PFSK-1 (cell line): ENCODE measurements at regions not wholly inside any gene's neighbourhood (a gene's known extent, or its start where the extent isn't known, plus 50 kb on each side); places are given as distances from the start of the nearest gene placed in this dataset.

Experiments used
- FOXP2 ChIP-seq: optimal IDR thresholded peaks from 2 replicates; pipeline ENCODE3; 2011; ENCODE audit warnings: borderline replicate concordance, control low read depth, inconsistent platforms; ENCODE audit not compliant: insufficient read depth; ENCODE audit errors: extremely low read length, extremely low read depth
- POLR2AphosphoS5 ChIP-seq: IDR thresholded peaks from 2 replicates; pipeline ENCODE4 v1.6.1; 2012; ENCODE audit warnings: low read depth, mild to moderate bottlenecking, control low read depth, low read length, moderate library complexity
- SIN3A ChIP-seq: IDR thresholded peaks from 2 replicates; pipeline ENCODE4 v1.6.1; 2012; ENCODE audit warnings: mild to moderate bottlenecking, low read length, moderate library complexity, borderline replicate concordance; ENCODE audit not compliant: insufficient read depth
- TAF1 ChIP-seq: IDR thresholded peaks from 2 replicates; pipeline ENCODE4 v1.6.1; 2012; ENCODE audit warnings: low read length, control low read depth, borderline replicate concordance; ENCODE audit not compliant: insufficient read depth
- TF ChIP-seq, protein P1 (sequence below), 2 experiments: IDR thresholded peaks; 2 replicates each; pipeline versions ENCODE4 v1.6.1 to v1.8.0; 2011 to 2012; ENCODE audit warnings: low read depth in 2 of 2, low read length in 2 of 2, control low read depth in 1 of 2, inconsistent platforms in 1 of 2, mild to moderate bottlenecking in 1 of 2, moderate library complexity in 1 of 2; ENCODE audit not compliant: insufficient read depth in 1 of 2

- TF ChIP-seq FOXP2: no peak
- TF ChIP-seq POLR2AphosphoS5: no peak
- TF ChIP-seq SIN3A: no peak
- TF ChIP-seq, protein P1, sequence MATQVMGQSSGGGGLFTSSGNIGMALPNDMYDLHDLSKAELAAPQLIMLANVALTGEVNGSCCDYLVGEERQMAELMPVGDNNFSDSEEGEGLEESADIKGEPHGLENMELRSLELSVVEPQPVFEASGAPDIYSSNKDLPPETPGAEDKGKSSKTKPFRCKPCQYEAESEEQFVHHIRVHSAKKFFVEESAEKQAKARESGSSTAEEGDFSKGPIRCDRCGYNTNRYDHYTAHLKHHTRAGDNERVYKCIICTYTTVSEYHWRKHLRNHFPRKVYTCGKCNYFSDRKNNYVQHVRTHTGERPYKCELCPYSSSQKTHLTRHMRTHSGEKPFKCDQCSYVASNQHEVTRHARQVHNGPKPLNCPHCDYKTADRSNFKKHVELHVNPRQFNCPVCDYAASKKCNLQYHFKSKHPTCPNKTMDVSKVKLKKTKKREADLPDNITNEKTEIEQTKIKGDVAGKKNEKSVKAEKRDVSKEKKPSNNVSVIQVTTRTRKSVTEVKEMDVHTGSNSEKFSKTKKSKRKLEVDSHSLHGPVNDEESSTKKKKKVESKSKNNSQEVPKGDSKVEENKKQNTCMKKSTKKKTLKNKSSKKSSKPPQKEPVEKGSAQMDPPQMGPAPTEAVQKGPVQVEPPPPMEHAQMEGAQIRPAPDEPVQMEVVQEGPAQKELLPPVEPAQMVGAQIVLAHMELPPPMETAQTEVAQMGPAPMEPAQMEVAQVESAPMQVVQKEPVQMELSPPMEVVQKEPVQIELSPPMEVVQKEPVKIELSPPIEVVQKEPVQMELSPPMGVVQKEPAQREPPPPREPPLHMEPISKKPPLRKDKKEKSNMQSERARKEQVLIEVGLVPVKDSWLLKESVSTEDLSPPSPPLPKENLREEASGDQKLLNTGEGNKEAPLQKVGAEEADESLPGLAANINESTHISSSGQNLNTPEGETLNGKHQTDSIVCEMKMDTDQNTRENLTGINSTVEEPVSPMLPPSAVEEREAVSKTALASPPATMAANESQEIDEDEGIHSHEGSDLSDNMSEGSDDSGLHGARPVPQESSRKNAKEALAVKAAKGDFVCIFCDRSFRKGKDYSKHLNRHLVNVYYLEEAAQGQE (IDR thresholded peaks at IDR 0.05; ENCODE audit: insufficient read depth in 1 of 2, low read depth in 2 of 2, low read length in 2 of 2): no peak
- TF ChIP-seq TAF1: no peak
Measured at GRCh38 chr1:79817031-79817560, 810.6 kb upstream of the ADGRL4 start.

GRCh38 chr1:79815115-79815514, 808.6 kb upstream of the ADGRL4 start:
- TF ChIP-seq POLR2AphosphoS5: no peak
- TF ChIP-seq, protein P1 (IDR thresholded peaks at IDR 0.05; ENCODE audit: insufficient read depth in 1 of 2, low read depth in 2 of 2, low read length in 2 of 2): no peak
- no peak for TF ChIP-seq TAF1
- TF ChIP-seq SIN3A: no peak
- no peak for TF ChIP-seq FOXP2

GRCh38 chr1:79811173-79811572, 804.6 kb upstream of the ADGRL4 start:
- TF ChIP-seq, protein P1 (IDR thresholded peaks at IDR 0.05; ENCODE audit: insufficient read depth in 1 of 2, low read depth in 2 of 2, low read length in 2 of 2): no peak
- TF ChIP-seq TAF1 (no peak), SIN3A (no peak), POLR2AphosphoS5 (no peak), FOXP2 (no peak)

- TF ChIP-seq SIN3A: no peak
- TF ChIP-seq, protein P1 (IDR thresholded peaks at IDR 0.05; ENCODE audit: insufficient read depth in 1 of 2, low read depth in 2 of 2, low read length in 2 of 2): no peak
- no peak for TF ChIP-seq FOXP2
- no peak for TF ChIP-seq TAF1
- no peak for TF ChIP-seq POLR2AphosphoS5
Measured at GRCh38 chr1:79808816-79809475, 802.4 kb upstream of the ADGRL4 start.

- TF ChIP-seq POLR2AphosphoS5 (no peak), TAF1 (no peak), SIN3A (no peak), FOXP2 (no peak)
- TF ChIP-seq, protein P1 (IDR thresholded peaks at IDR 0.05; ENCODE audit: insufficient read depth in 1 of 2, low read depth in 2 of 2, low read length in 2 of 2): no peak
Measured at GRCh38 chr1:79807816-79808215, 801.3 kb upstream of the ADGRL4 start.
